Suprapubic skin (tissue), 4 donors: ENCODE measurements at regions not wholly inside any gene's neighbourhood (a gene's known extent, or its start where the extent isn't known, plus 50 kb on each side); places are given as distances from the start of the nearest gene placed in this dataset.

Experiments
- CTCF ChIP-seq, 2 donors: fragments of 200-600 bp in 1 of 2; fragments of 450-650 bp in 1 of 2; sonication (generic) in 1 of 2; IDR thresholded peaks; one replicate each; pipeline ENCODE4 v1.5.1; 2016 to 2019; ENCODE audit warnings: antibody characterized with exemption in 2 of 2, mild to moderate bottlenecking in 1 of 2, moderate library complexity in 1 of 2
- POLR2A ChIP-seq, 2 donors: fragments of 450-650 bp; IDR thresholded peaks; one replicate each; pipeline ENCODE4 v1.6.1; 2017; ENCODE audit warnings: antibody characterized with exemption in 2 of 2, mild to moderate bottlenecking in 2 of 2, moderate library complexity in 2 of 2
- POLR2AphosphoS5 ChIP-seq, 3 donors: sonication (generic); formaldehyde crosslinking; IDR thresholded peaks; one replicate each; pipeline ENCODE4 v1.6.1; 2017; ENCODE audit warnings: antibody characterized with exemption in 3 of 3

- TF ChIP-seq CTCF (IDR thresholded peaks at IDR 0.05) (no peak), POLR2AphosphoS5 (IDR thresholded peaks at IDR 0.05) (no peak), POLR2A (IDR thresholded peaks at IDR 0.05) (no peak)
Observed at GRCh38 chr3:152729906-152730305, 105.0 kb upstream of the P2RY1 start.
